A549 (cell line): ENCODE measurements at regions not wholly inside any gene's neighbourhood (a gene's known extent, or its start where the extent isn't known, plus 50 kb on each side); places are given as distances from the start of the nearest gene placed in this dataset.
A peak's percentile ranks its signal among the peaks of the same experiment; 100 is the strongest.

Experiments
- ATAC-seq, 2 experiments: fragments of 200-7000 bp in 1 of 2; fragments of >200 bp in 1 of 2; cut with Nextera tagmentation in 1 of 2; cut with Tn5 transposase in 1 of 2; 3 replicates each; pipeline versions ENCODE4 v1.8.0 to v1.9.1; 2018 to 2020; ENCODE audit warnings: mild to moderate bottlenecking in 1 of 2, moderate library complexity in 1 of 2
- CTCF ChIA-PET: fragments of 300-600 bp; sonication (Branson Sonifier 250); formaldehyde crosslinking; extraction: SDS; loops from one replicate; lab custom pipeline; 2021; ENCODE audit warnings: antibody characterized with exemption, inconsistent platforms; lab: Yijun Ruan, JAX
- POLR2A ChIA-PET: fragments of 350-600 bp; formaldehyde crosslinking; extraction: SDS; loops from one replicate; lab custom pipeline; 2021; ENCODE audit warnings: antibody characterized with exemption, inconsistent platforms; lab: Yijun Ruan, JAX
- DNase-seq, 2 experiments: peaks; one replicate each; pipeline versions ENCODE4 v3.0.0 to v3.0.0-alpha.2; 2011 to 2016; ENCODE audit warnings: low read depth in 1 of 2, low spot score in 1 of 2
- FAIRE-seq: peaks from 2 replicates; lab custom pipeline; 2011; peaks lifted over from hg19 to GRCh38; lab: Jason Lieb, UNC
- H3K27ac ChIP-seq, 2 experiments: fragments of >200 bp; sonication (Bioruptor Twin); formaldehyde crosslinking; 3 replicates each; pipeline ENCODE4 v1.5.1; 2016 to 2017
- H3K4me1 ChIP-seq: fragments of >200 bp; sonication (Bioruptor Twin); formaldehyde crosslinking; 3 replicates; pipeline ENCODE4 v1.6.1; 2016
- H3K4me2 ChIP-seq: fragments of >200 bp; sonication (Bioruptor Twin); formaldehyde crosslinking; 3 replicates; pipeline ENCODE4 v1.6.1; 2016
- H3K4me3 ChIP-seq: fragments of >200 bp; sonication (Bioruptor Twin); formaldehyde crosslinking; 3 replicates; pipeline ENCODE4 v1.5.1; 2016
- H3K9me3 ChIP-seq: fragments of >200 bp; sonication (Bioruptor Twin); formaldehyde crosslinking; 3 replicates; pipeline ENCODE4 v1.6.1; 2016
- ATOH8 ChIP-seq: fragments of 250-450 bp; sonication (Bioruptor Pico); IDR thresholded peaks from 2 replicates; pipeline ENCODE4 v1.5.0; 2020; ENCODE audit warnings: low read depth, mild to moderate bottlenecking, moderate library complexity
- BHLHE40 ChIP-seq: IDR thresholded peaks from 2 replicates; pipeline ENCODE4 v1.6.1; 2012; ENCODE audit warnings: low read depth, low read length, inconsistent platforms
- CBX2 ChIP-seq: fragments of 200-600 bp; sonication (generic); IDR thresholded peaks from 2 replicates; pipeline ENCODE4 v1.6.1; 2016; ENCODE audit warnings: low read depth, mild to moderate bottlenecking, borderline replicate concordance
- CBX8 ChIP-seq: fragments of 200-600 bp; sonication (generic); IDR thresholded peaks from 2 replicates; pipeline ENCODE4 v1.6.1; 2016
- CTCF ChIP-seq: fragments of >200 bp; sonication (Bioruptor Twin); formaldehyde crosslinking; IDR thresholded peaks from 3 replicates; pipeline ENCODE4 v1.5.1; 2016
- FOXS1 ChIP-seq: fragments of 250-450 bp; sonication (Bioruptor Pico); IDR thresholded peaks from 2 replicates; pipeline ENCODE4 v1.5.0; 2020; ENCODE audit warnings: mild to moderate bottlenecking, moderate library complexity
- HDAC2 ChIP-seq: fragments of 200-600 bp; sonication (generic); IDR thresholded peaks from 2 replicates; pipeline ENCODE4 v1.6.1; 2016
- HMGXB4 ChIP-seq: fragments of 250-450 bp; sonication (Bioruptor Pico); IDR thresholded peaks from 2 replicates; pipeline ENCODE4 v1.5.0; 2021; ENCODE audit warnings: mild to moderate bottlenecking, moderate library complexity, borderline replicate concordance
- KDM5A ChIP-seq: fragments of 200-600 bp; sonication (generic); IDR thresholded peaks from 2 replicates; pipeline ENCODE4 v1.6.1; 2016; ENCODE audit warnings: antibody characterized with exemption, mild to moderate bottlenecking
- NFE2L2 ChIP-seq: fragments of 150-350 bp; conservative IDR thresholded peaks from 2 replicates; pipeline ENCODE4 v1.6.1; 2014; ENCODE audit warnings: low read length
- PHF8 ChIP-seq: fragments of 200-600 bp; sonication (generic); IDR thresholded peaks from 2 replicates; pipeline ENCODE4 v1.6.1; 2016; ENCODE audit warnings: low read depth, mild to moderate bottlenecking, antibody characterized with exemption, moderate library complexity, borderline replicate concordance
- RAD21 ChIP-seq, 2 experiments: fragments of >200 bp in 1 of 2; sonication (Bioruptor Twin) in 1 of 2; formaldehyde crosslinking in 1 of 2; IDR thresholded peaks in 1 of 2; conservative IDR thresholded peaks in 1 of 2; 2 replicates in 1 of 2; 3 replicates in 1 of 2; pipeline ENCODE4 v1.6.1; 2012 to 2018; ENCODE audit warnings: inconsistent platforms in 1 of 2
- REST ChIP-seq: fragments of 200-600 bp; sonication (generic); IDR thresholded peaks from 2 replicates; pipeline ENCODE4 v1.6.1; 2016; ENCODE audit warnings: antibody characterized with exemption, mild to moderate bottlenecking, moderate library complexity
- RFX5 ChIP-seq: fragments of 450-650 bp; IDR thresholded peaks from 2 replicates; pipeline ENCODE4 v1.7.1; 2014; ENCODE audit warnings: antibody characterized with exemption, mild to moderate bottlenecking, moderate library complexity
- SMC3 ChIP-seq: fragments of >200 bp; sonication (Bioruptor Twin); formaldehyde crosslinking; IDR thresholded peaks from 3 replicates; pipeline ENCODE4 v1.6.1; 2018; ENCODE audit warnings: inconsistent platforms
- SREBF2 ChIP-seq: fragments of 450-650 bp; IDR thresholded peaks from 2 replicates; pipeline ENCODE4 v1.6.1; 2014; ENCODE audit warnings: mild to moderate bottlenecking, moderate library complexity
- TFCP2L1 ChIP-seq: fragments of 250-450 bp; sonication (Bioruptor Pico); IDR thresholded peaks from 2 replicates; pipeline ENCODE4 v1.5.0; 2021; ENCODE audit warnings: mild to moderate bottlenecking
- ZSCAN20 ChIP-seq: fragments of 250-450 bp; sonication (Bioruptor Pico); IDR thresholded peaks from 2 replicates; pipeline ENCODE4 v1.8.0; 2022; ENCODE audit warnings: mild to moderate bottlenecking, moderate library complexity
- WGBS: methylation state at CpG from one replicate; pipeline ENCODE4 v1.1.6; 2017; ENCODE audit errors: missing lambda C conversion rate; 5-methylcytosine and 5-hydroxymethylcytosine counted together

GRCh38 chr17:27241346-27241946 lies 52.5 kb upstream of the WSB1 start (continued):
- no peak for TF ChIP-seq CTCF
- no peak for TF ChIP-seq REST
- no peak for TF ChIP-seq PHF8
- no peak for TF ChIP-seq HDAC2
- no peak for TF ChIP-seq TFCP2L1 (CRISPR knock-in tag)
- TF ChIP-seq RAD21 (conservative IDR thresholded peaks at IDR 0.05 in 1 of 2, IDR thresholded peaks at IDR 0.05 in 1 of 2): no peak
- no peak for TF ChIP-seq ATOH8 (CRISPR knock-in tag)
- TF ChIP-seq, all 56 proteins: peak for 0

- no peak overlapping the region for H3K4me2 ChIP-seq
- H3K4me1 ChIP-seq: peaks cover 58% of the 10 kb centered on the region
- peaks cover under 1% of the 10 kb centered on the region; the same call in 1 of the 3 replicates for H3K9me3 ChIP-seq
- 81% methylated on average over 1 of the region's 1 CpG for WGBS
- ChIA-PET CTCF (interaction anchor here (1.1 to 11.4 kb wide), 6 partner anchors 41 to 361 kb away, joined by 4 to 306 read pairs (median 18); no protein-coding TSS in a partner anchor), POLR2A (interaction anchor here (2.4 kb wide), 1 partner anchor 51 kb away, joined by 10 read pairs; the partner anchor contains the start of gene WSB1)
- FAIRE-seq (no peak), DNase-seq (no peak), ATAC-seq (no peak)
- peak overlapping the region; percentile 26 to 85; a peak in 5 of 6 replicates for H3K27ac ChIP-seq
- no peak overlapping the region for H3K4me3 ChIP-seq
- TF ChIP-seq CBX2 (no peak), KDM5A (no peak), CBX8 (no peak), HDAC2 (no peak), SREBF2 (no peak), FOXS1 (CRISPR knock-in tag) (no peak), CTCF (no peak), ZSCAN20 (CRISPR knock-in tag) (no peak)
These were observed 51.0 kb upstream of the WSB1 start for GRCh38 chr17:27242951-27243350.

GRCh38 chr17:27244011-27244410 lies 49.9 kb upstream of the WSB1 start:
- no peak for DNase-seq
- peak overlapping the region; percentile 66; the same call in 2 of the 3 replicates for H3K4me2 ChIP-seq
- TF ChIP-seq HMGXB4 (CRISPR knock-in tag) (no peak), SMC3 (no peak), CBX8 (no peak), BHLHE40 (no peak), FOXS1 (CRISPR knock-in tag) (no peak), SREBF2 (no peak), NFE2L2 (no peak), RFX5 (no peak)
- H3K4me3 ChIP-seq: no peak overlapping the region
- FAIRE-seq: no peak
- CTCF ChIA-PET: interaction anchor here (0.9 to 4.9 kb wide), 11 partner anchors 8 to 512 kb away, joined by 3 to 100 read pairs (median 7); partner anchors contain the start of gene WSB1
- H3K4me1 ChIP-seq: peaks cover 61% of the 10 kb centered on the region
- peak overlapping the region; percentile 72 to 85 for H3K27ac ChIP-seq
- POLR2A ChIA-PET: no interaction called here
- ATAC-seq: no peak
- H3K9me3 ChIP-seq: peaks cover 12% of the 10 kb centered on the region; the same call in 1 of the 3 replicates
- 89% methylated on average over 7 of the region's 7 CpGs for WGBS
